GM23338 (cell line): ENCODE measurements at regions not wholly inside any gene's neighbourhood (a gene's known extent, or its start where the extent isn't known, plus 50 kb on each side); places are given as distances from the start of the nearest gene placed in this dataset.

Experiments used
- CREB1 ChIP-seq: fragments of 250-450 bp; sonication (Bioruptor Pico); IDR thresholded peaks from 2 replicates; pipeline ENCODE4 v1.5.0; 2020; ENCODE audit warnings: low read depth, mild to moderate bottlenecking, moderate library complexity
- CTCF ChIP-seq, 2 experiments: fragments of 200-600 bp in 1 of 2; sonication (generic) in 1 of 2; conservative IDR thresholded peaks; 2 replicates each; pipeline versions ENCODE4 v1.5.1 to v1.6.1; 2016 to 2017; ENCODE audit warnings: antibody characterized with exemption in 2 of 2, low read depth in 2 of 2, mild to moderate bottlenecking in 2 of 2, moderate library complexity in 1 of 2
- EZH2 ChIP-seq: fragments of 200-600 bp; sonication (generic); IDR thresholded peaks from one replicate; pipeline ENCODE4 v1.8.0; 2017; ENCODE audit warnings: antibody characterized with exemption, mild to moderate bottlenecking, low read depth; ENCODE audit not compliant: unreplicated experiment
- EZH2phosphoT487 ChIP-seq: fragments of 200-600 bp; sonication (generic); IDR thresholded peaks from one replicate; pipeline ENCODE4 v1.8.1; 2018; ENCODE audit warnings: antibody characterized with exemption; ENCODE audit not compliant: unreplicated experiment
- JUNB ChIP-seq: IDR thresholded peaks from one replicate; pipeline ENCODE4 v1.6.1; 2016; ENCODE audit warnings: antibody characterized with exemption; ENCODE audit not compliant: unreplicated experiment
- NANOG ChIP-seq: IDR thresholded peaks from 2 replicates; pipeline ENCODE4 v1.6.1; 2016; ENCODE audit warnings: antibody characterized with exemption, borderline replicate concordance
- POLR2AphosphoS5 ChIP-seq: IDR thresholded peaks from 2 replicates; pipeline ENCODE4 v1.6.1; 2016; ENCODE audit warnings: antibody characterized with exemption, low read depth
- STAT1 ChIP-seq: IDR thresholded peaks from one replicate; pipeline ENCODE4 v1.6.1; 2016; ENCODE audit warnings: antibody characterized with exemption; ENCODE audit not compliant: unreplicated experiment
- ZNF462 ChIP-seq: fragments of 250-450 bp; sonication (Bioruptor Pico); IDR thresholded peaks from 2 replicates; pipeline ENCODE4 v1.5.0; 2020; ENCODE audit warnings: mild to moderate bottlenecking, moderate library complexity

- TF ChIP-seq POLR2AphosphoS5 (no peak), STAT1 (no peak), CTCF (conservative IDR thresholded peaks at IDR 0.05; ENCODE audit: low read depth in 2 of 2) (peak; percentile 58 to 83), EZH2phosphoT487 (no peak), CREB1 (CRISPR knock-in tag) (no peak), EZH2 (no peak), ZNF462 (CRISPR knock-in tag) (no peak), JUNB (no peak), NANOG (no peak)
Observed at GRCh38 chr6:18820725-18821124, 433.6 kb downstream of the RNF144B start.
